Naive B cell (primary cell): ENCODE measurements at regions not wholly inside any gene's neighbourhood (a gene's known extent, or its start where the extent isn't known, plus 50 kb on each side); places are given as distances from the start of the nearest gene placed in this dataset.
"Not testable (repeated sequence)": the region's sequence is repeated elsewhere in the genome, so short reads cannot be mapped to it uniquely, and the experiment has no call there.

Experiments
- ATAC-seq, 2 donors: fragments of 150-1000 bp; cut with Tn5 transposase; 2 replicates each; pipeline ENCODE4 v1.10.0; 2021; ENCODE audit warnings: low read depth in 2 of 2, mild to moderate bottlenecking in 2 of 2, moderate library complexity in 2 of 2
- DNase-seq: peaks from one replicate; pipeline ENCODE4 v3.0.0; 2022
- H3K27ac Mint-ChIP-seq, 6 donors: one replicate each; pipeline ENCODE4 v1.8.0; 2020 to 2022; ENCODE audit warnings: mild to moderate bottlenecking in 6 of 6, mixed read lengths in 6 of 6, moderate library complexity in 5 of 6, inconsistent platforms in 2 of 6
- H3K27me3 Mint-ChIP-seq, 3 donors: one replicate each; pipeline ENCODE4 v1.8.0; 2021 to 2022; ENCODE audit warnings: mixed read lengths in 3 of 3, mild to moderate bottlenecking in 1 of 3
- H3K36me3 Mint-ChIP-seq, 2 donors: one replicate each; pipeline ENCODE4 v1.8.0; 2020 to 2022; ENCODE audit warnings: mixed read lengths in 2 of 2, inconsistent platforms in 1 of 2, mild to moderate bottlenecking in 1 of 2
- H3K4me1 Mint-ChIP-seq, 3 donors: one replicate each; pipeline ENCODE4 v1.8.0; 2020 to 2022; ENCODE audit warnings: mixed read lengths in 3 of 3, inconsistent platforms in 1 of 3, mild to moderate bottlenecking in 1 of 3, moderate library complexity in 1 of 3
- H3K4me3 Mint-ChIP-seq, 8 donors: one replicate each; pipeline ENCODE4 v1.8.0; 2020 to 2022; ENCODE audit warnings: mild to moderate bottlenecking in 8 of 8, mixed read lengths in 8 of 8, moderate library complexity in 8 of 8, inconsistent platforms in 2 of 8
- H3K9me3 Mint-ChIP-seq, 7 donors: one replicate each; pipeline ENCODE4 v1.8.0; 2020 to 2022; ENCODE audit warnings: mixed read lengths in 7 of 7, mild to moderate bottlenecking in 5 of 7, inconsistent platforms in 2 of 7, moderate library complexity in 1 of 7

DNA sequence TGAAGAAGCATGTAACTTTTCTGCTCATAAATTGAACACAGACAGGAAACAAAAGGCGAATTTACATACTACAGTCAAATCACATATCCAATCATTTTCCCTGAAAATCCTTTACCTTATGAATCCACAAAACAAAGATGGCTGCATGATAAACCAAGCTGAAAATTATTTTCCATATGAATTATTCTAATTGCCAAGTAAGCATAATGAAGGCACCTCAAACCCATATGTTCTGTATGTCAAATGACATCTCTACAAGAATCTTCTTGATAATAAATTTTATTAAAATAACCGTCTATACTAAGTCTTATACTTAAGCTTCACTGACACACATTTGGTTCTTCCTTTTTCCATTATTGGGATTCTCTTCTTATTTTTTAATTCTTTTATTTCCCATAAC, 1242.6 kb downstream of the CNTNAP5 start:
- Mint-ChIP-seq H3K9me3 (peaks cover 0 to 10% (median 4%) of the 10 kb centered on the region in 7 donors), H3K4me3 (no peak overlapping the region), H3K36me3 (no peaks in the 10 kb centered on the region)

DNA sequence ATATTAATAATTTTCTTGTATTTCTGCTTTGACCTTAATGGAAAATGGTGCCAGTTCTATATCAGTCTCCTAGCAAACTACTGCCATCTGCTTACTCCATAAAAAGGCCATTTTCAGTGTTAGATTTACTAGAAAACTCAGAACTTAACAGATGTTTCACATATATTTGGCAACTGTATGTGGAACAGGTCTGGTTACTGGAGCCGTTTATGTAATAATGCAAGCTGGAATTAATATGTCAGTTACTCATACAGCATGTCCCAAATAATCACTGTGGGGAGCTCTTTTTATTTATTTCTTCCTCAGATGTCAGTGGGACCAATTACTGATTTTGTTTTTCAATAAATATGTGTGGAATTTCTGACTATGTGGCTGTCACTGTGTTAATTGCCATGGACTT, 1247.6 kb downstream of the CNTNAP5 start:
- ATAC-seq (no peak), DNase-seq (no peak)
- H3K27me3 Mint-ChIP-seq = no peaks in the 10 kb centered on the region
- no peaks in the 10 kb centered on the region for H3K4me1 Mint-ChIP-seq
- H3K9me3 Mint-ChIP-seq = peaks cover 0 to 13% (median 5%) of the 10 kb centered on the region in 7 donors
- H3K27ac Mint-ChIP-seq = no peak overlapping the region
- H3K4me3 Mint-ChIP-seq = no peak overlapping the region
- H3K36me3 Mint-ChIP-seq = no peaks in the 10 kb centered on the region

More for the DNA sequence above, 1242.6 kb downstream of the CNTNAP5 start:
- DNase-seq (no peak), ATAC-seq (no peak)
- H3K27ac Mint-ChIP-seq = no peak overlapping the region
- H3K27me3 Mint-ChIP-seq = no peaks in the 10 kb centered on the region
- H3K4me1 Mint-ChIP-seq = no peaks in the 10 kb centered on the region

GRCh38 chr2:125274718-125275117, 1249.6 kb downstream of the CNTNAP5 start:
- ATAC-seq (no peak), DNase-seq (no peak)
- Mint-ChIP-seq H3K4me1 (no peaks in the 10 kb centered on the region), H3K4me3 (no peak overlapping the region), H3K27ac (no peak overlapping the region), H3K27me3 (no peaks in the 10 kb centered on the region), H3K36me3 (no peaks in the 10 kb centered on the region), H3K9me3 (peaks cover 0 to 17% (median 6%) of the 10 kb centered on the region in 7 donors)

GRCh38 chr2:125280265-125280664, 1255.2 kb downstream of the CNTNAP5 start:
- H3K9me3 Mint-ChIP-seq = peaks cover 0 to 14% (median 5%) of the 10 kb centered on the region in 7 donors
- DNase-seq = no peak
- H3K27ac Mint-ChIP-seq = no peak overlapping the region
- H3K4me3 Mint-ChIP-seq = no peak overlapping the region
- ATAC-seq = no peak
- H3K4me1 Mint-ChIP-seq = no peaks in the 10 kb centered on the region
- no peaks in the 10 kb centered on the region for H3K36me3 Mint-ChIP-seq
- no peaks in the 10 kb centered on the region for H3K27me3 Mint-ChIP-seq

DNA sequence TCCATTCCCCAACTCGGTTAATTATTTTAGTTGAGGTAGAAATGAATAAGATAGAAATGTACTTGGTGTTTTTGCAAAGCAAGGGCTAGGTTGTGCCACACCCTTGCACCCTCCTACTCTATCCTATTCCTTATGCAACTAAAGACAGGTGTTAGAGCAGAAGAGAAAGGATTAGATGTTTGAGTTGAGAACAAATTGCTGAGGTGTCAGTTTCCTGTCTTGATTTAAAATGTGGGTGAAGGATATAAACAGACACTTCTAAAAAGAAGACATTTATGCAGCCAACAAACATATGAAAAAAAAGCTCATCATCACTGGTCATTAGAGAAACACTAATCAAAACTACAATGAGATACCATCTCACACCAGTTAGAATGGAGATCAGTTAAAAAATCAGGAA, 1256.2 kb downstream of the CNTNAP5 start:
- peaks cover 0 to 12% (median 5%) of the 10 kb centered on the region in 7 donors for H3K9me3 Mint-ChIP-seq
- H3K36me3 Mint-ChIP-seq = no peaks in the 10 kb centered on the region

DNA sequence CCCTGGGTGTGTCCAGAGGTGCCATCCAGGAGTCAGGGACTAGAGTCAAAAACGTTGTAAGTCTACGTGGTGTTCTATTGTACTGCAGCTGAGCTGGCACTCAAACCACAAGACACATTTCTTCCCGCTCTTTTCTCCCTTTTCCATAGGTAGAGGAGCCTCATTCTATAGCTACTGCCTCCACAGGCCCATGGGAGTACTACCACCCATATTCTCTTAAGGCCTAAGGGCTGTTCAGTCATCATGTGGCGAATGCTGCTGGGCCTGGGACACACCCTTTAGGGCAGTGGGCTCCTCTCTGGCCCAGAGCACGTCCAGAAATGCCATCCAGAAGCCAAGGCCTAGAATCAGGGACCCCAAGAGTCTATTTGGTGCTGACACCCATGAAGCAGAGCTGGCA, 1271.7 kb downstream of the CNTNAP5 start:
- Mint-ChIP-seq H3K36me3 (no peaks in the 10 kb centered on the region), H3K4me1 (no peaks in the 10 kb centered on the region), H3K27me3 (no peaks in the 10 kb centered on the region), H3K4me3 (peak overlapping the region in 1 of 8 donors; percentile 35), H3K27ac (no peak overlapping the region), H3K9me3 (peaks cover 3 to 17% (median 8%) of the 10 kb centered on the region in 7 donors)
- ATAC-seq (no peak), DNase-seq (no peak)

More for the DNA sequence above, 1256.2 kb downstream of the CNTNAP5 start:
- Mint-ChIP-seq H3K4me1 (no peaks in the 10 kb centered on the region), H3K27me3 (no peaks in the 10 kb centered on the region), H3K27ac (no peak overlapping the region), H3K4me3 (no peak overlapping the region)
- no peak for DNase-seq
- ATAC-seq = no peak

GRCh38 chr2:125310657-125311364, 1285.7 kb downstream of the CNTNAP5 start:
- no peak for DNase-seq
- Mint-ChIP-seq H3K27ac (no peak overlapping the region), H3K36me3 (no peaks in the 10 kb centered on the region), H3K27me3 (no peaks in the 10 kb centered on the region), H3K4me1 (no peaks in the 10 kb centered on the region), H3K9me3 (peaks cover 0 to 4% (median 2%) of the 10 kb centered on the region in 7 donors), H3K4me3 (no peak overlapping the region)
- ATAC-seq = no peak

- DNase-seq (no peak), ATAC-seq (no peak)
- Mint-ChIP-seq H3K9me3 (peaks cover 0 to 4% (median 2%) of the 10 kb centered on the region in 7 donors), H3K36me3 (no peaks in the 10 kb centered on the region), H3K4me3 (no peak overlapping the region), H3K4me1 (no peaks in the 10 kb centered on the region), H3K27ac (no peak overlapping the region), H3K27me3 (no peaks in the 10 kb centered on the region)
Measured at GRCh38 chr2:125312342-125312741, 1287.3 kb downstream of the CNTNAP5 start.

GRCh38 chr2:125313806-125314205, 1288.7 kb downstream of the CNTNAP5 start:
- DNase-seq (no peak), ATAC-seq (no peak)
- Mint-ChIP-seq H3K9me3 (peaks cover 0 to 4% (median 2%) of the 10 kb centered on the region in 7 donors), H3K27ac (no peak overlapping the region), H3K4me1 (no peaks in the 10 kb centered on the region), H3K36me3 (no peaks in the 10 kb centered on the region), H3K4me3 (no peak overlapping the region), H3K27me3 (no peaks in the 10 kb centered on the region)

GRCh38 chr2:125318740-125319139, 1293.7 kb downstream of the CNTNAP5 start:
- H3K27me3 Mint-ChIP-seq = no peaks in the 10 kb centered on the region
- H3K4me1 Mint-ChIP-seq = no peaks in the 10 kb centered on the region
- no peak overlapping the region for H3K27ac Mint-ChIP-seq
- H3K4me3 Mint-ChIP-seq = no peak overlapping the region
- H3K36me3 Mint-ChIP-seq = no peaks in the 10 kb centered on the region
- ATAC-seq (no peak), DNase-seq (no peak)
- H3K9me3 Mint-ChIP-seq = peaks cover 0 to 4% (median 0%) of the 10 kb centered on the region in 7 donors

GRCh38 chr2:125324273-125324672, 1299.2 kb downstream of the CNTNAP5 start:
- Mint-ChIP-seq H3K4me1 (no peaks in the 10 kb centered on the region), H3K27me3 (no peaks in the 10 kb centered on the region), H3K9me3 (peaks cover 0 to 4% (median 0%) of the 10 kb centered on the region in 7 donors), H3K4me3 (no peak overlapping the region), H3K27ac (no peak overlapping the region), H3K36me3 (no peaks in the 10 kb centered on the region)
- ATAC-seq (no peak), DNase-seq (no peak)

GRCh38 chr2:125330133-125330532, 1305.0 kb downstream of the CNTNAP5 start:
- Mint-ChIP-seq H3K4me1 (no peaks in the 10 kb centered on the region), H3K9me3 (peaks cover 0 to 5% (median 0%) of the 10 kb centered on the region in 7 donors), H3K27me3 (no peaks in the 10 kb centered on the region), H3K4me3 (no peak overlapping the region), H3K36me3 (no peaks in the 10 kb centered on the region), H3K27ac (no peak overlapping the region)
- DNase-seq = no peak
- ATAC-seq = no peak

DNA sequence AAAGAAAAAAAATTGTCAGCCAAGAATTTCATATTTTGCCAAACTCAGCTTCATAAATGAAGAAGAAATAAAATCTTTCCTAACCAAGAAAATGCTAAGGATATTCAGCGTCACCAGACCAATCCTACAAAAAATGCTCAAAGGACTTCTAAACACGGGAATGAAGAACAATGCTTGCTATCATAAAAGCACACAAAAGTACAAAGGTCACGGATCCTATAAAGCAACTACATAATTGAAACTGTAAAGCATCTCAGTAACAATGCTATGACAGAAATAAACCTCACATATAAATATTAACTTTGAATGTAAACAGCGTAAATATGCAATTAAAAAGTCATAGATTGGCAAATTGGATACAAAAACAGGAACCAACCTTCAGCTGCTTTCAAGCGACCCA, 1314.6 kb upstream of the GYPC start:
- no peak overlapping the region for H3K4me3 Mint-ChIP-seq

DNA sequence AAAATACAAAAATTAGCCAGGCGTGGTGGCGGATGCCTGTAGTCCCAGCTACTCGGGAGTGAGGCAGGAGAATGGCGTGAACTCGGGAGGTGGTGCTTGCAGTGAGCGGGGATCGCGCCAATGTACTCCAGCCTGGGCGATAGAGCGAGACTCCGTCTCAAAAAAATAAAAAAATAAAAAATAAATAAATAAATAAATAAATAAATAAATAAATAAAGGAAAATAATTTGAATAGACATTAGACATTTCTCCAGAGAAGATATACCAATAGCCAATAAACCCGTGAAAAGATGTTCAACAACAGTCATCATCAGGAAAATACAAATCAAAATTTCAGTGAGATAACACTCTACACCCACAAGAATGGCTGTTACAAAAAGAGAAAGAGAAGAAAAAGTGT, 1302.4 kb upstream of the GYPC start:
- H3K36me3 Mint-ChIP-seq, H3K27me3 Mint-ChIP-seq, H3K4me1 Mint-ChIP-seq, DNase-seq, H3K4me3 Mint-ChIP-seq, ATAC-seq, H3K9me3 Mint-ChIP-seq, H3K27ac Mint-ChIP-seq: not testable (repeated sequence)

More for the DNA sequence above, 1314.6 kb upstream of the GYPC start:
- DNase-seq = no peak
- no peak for ATAC-seq
- Mint-ChIP-seq H3K27me3 (no peaks in the 10 kb centered on the region), H3K36me3 (no peaks in the 10 kb centered on the region), H3K27ac (no peak overlapping the region), H3K9me3 (peaks cover 0 to 9% (median 5%) of the 10 kb centered on the region in 7 donors), H3K4me1 (no peaks in the 10 kb centered on the region)
